OCI-LY1 (cell line): ENCODE measurements at regions not wholly inside any gene's neighbourhood (a gene's known extent, or its start where the extent isn't known, plus 50 kb on each side); places are given as distances from the start of the nearest gene placed in this dataset.

ENCODE experiments used
- EZH2 ChIP-seq: fragments of 200-600 bp; sonication (generic), shearing (Covaris generic); IDR thresholded peaks from 2 replicates; pipeline ENCODE4 v1.8.0; 2017; ENCODE audit warnings: borderline replicate concordance, mixed run types, mild to moderate bottlenecking, antibody characterized with exemption, low read length, moderate library complexity, mixed read lengths
- TF ChIP-seq, protein P1 (sequence below): fragments of 200-600 bp; sonication (generic), shearing (Covaris generic); IDR thresholded peaks from 2 replicates; pipeline ENCODE4 v1.5.1; 2017; ENCODE audit warnings: mild to moderate bottlenecking, antibody characterized with exemption, low read length, moderate library complexity, mixed read lengths

DNA sequence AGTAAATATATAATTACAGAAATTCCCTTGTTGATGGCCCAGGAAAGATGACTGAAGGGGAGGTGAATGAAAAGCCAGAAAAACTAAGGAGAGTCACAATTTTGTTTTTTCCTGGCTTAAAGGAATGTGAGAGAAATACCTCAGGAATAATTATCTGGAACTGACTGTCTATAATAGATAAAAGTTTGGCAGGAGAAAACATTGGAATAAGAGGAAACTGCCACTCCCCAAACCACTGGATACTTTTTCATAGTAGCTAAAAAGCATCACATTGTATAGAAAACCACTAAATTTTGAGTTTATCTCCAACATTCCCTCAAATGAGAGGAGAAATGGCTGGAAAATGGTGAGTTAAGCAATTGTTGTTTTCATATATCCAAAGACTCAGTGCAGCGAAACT, 326.0 kb downstream of the NPR3 start:
- TF ChIP-seq, protein P1, sequence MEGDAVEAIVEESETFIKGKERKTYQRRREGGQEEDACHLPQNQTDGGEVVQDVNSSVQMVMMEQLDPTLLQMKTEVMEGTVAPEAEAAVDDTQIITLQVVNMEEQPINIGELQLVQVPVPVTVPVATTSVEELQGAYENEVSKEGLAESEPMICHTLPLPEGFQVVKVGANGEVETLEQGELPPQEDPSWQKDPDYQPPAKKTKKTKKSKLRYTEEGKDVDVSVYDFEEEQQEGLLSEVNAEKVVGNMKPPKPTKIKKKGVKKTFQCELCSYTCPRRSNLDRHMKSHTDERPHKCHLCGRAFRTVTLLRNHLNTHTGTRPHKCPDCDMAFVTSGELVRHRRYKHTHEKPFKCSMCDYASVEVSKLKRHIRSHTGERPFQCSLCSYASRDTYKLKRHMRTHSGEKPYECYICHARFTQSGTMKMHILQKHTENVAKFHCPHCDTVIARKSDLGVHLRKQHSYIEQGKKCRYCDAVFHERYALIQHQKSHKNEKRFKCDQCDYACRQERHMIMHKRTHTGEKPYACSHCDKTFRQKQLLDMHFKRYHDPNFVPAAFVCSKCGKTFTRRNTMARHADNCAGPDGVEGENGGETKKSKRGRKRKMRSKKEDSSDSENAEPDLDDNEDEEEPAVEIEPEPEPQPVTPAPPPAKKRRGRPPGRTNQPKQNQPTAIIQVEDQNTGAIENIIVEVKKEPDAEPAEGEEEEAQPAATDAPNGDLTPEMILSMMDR: no peak
- TF ChIP-seq EZH2: no peak
